ENCODE measurements at regions not wholly inside any gene's neighbourhood (a gene's known extent, or its start where the extent isn't known, plus 50 kb on each side); places are given as distances from the start of the nearest gene placed in this dataset.

DNA sequence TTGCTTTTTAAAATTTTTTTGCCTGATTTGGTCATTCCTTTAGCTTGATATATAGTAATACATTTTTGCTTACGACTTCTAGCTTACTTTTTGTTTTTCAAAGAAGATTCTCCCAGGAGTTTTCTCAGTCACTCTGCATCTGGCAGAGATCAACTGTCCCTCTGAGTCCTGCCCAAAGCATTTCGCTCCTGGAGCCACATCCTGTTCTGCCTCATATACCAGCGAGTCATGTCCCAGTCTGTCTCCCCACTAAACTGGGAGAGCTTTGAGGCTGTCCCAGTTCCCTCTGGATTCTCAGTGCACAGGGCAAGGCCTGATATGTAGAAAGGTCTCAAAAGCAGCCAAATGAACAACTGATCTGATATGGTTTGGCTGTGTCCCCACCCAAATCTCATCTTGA, 326.3 kb downstream of the ARRDC4 start:
- no peak for TF ChIP-seq POLR2A (IDR thresholded peaks at IDR 0.05)
- no peak for TF ChIP-seq CTCF (IDR thresholded peaks at IDR 0.05)
